HG02884 (cell line): ENCODE measurements at regions not wholly inside any gene's neighbourhood (a gene's known extent, or its start where the extent isn't known, plus 50 kb on each side); places are given as distances from the start of the nearest gene placed in this dataset.

Experiments
- ATAC-seq: cut with Tn5 transposase; IDR thresholded peaks from one replicate; pipeline ENCODE4 v1.9.1; 2021; ENCODE audit warnings: mild to moderate bottlenecking, moderate library complexity; ENCODE audit not compliant: unreplicated experiment

- no peak for ATAC-seq
Measured at GRCh38 chr18:32621034-32621433, 150.4 kb upstream of the GAREM1 start.

DNA sequence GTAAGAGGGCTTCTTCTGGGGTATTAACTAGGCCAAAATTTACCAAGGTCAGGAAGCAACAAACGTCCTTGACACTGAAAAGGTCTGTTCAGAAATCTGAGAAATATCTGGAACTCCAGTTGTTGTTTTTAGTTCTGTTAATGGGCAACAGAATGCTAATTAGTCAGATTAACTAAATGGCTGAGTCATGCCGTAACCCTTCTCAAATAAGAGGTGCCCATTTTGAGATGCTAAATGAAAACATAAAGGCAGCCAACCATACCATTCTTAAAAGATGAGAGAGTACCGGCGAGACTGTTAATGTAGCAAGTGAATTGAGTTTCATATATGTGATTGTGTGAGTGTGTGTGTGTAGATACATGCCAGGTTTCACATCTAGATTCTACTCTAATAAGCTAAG, 147.9 kb upstream of the GAREM1 start:
- ATAC-seq = no peak

DNA sequence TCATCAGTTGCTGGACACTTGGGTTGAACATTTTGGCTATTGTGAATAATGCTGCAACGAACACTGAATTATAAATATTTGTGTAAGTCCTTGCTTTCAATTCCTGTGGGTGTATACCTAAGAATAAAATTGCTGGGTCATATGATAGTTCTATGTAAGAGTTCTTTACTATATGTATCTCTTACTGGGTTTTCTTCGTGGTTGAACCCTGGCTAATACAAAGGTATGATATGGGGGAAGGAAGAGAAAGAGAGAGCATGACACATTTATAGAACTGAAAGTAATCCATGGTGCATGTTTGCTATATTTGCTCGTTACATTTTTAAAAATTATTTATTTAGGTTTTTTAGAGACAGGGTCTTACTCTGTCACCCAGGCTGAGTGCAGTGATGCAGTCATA, 143.1 kb upstream of the GAREM1 start:
- peak; percentile 85 for ATAC-seq

- ATAC-seq = no peak
Measured at GRCh38 chr18:32612651-32613050, 142.0 kb upstream of the GAREM1 start.

DNA sequence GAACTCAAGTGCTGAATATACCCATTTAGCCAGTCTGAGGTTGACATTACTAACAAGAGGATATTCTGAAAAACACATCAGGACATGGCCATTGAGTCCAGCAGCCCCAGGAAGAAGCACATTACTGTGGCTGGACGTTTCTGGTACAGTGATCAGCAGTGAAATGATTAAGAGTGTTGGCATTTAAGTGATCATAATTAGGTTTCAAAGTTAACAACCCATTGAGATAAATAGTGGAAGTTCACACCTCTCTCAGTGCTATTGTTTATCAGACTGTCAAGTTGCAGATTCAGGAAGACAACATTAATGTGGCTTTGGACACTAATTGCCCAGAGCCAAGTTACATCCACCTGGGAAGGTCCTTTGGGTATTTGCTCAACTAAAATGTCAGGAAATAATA, 139.5 kb upstream of the GAREM1 start:
- no peak for ATAC-seq

DNA sequence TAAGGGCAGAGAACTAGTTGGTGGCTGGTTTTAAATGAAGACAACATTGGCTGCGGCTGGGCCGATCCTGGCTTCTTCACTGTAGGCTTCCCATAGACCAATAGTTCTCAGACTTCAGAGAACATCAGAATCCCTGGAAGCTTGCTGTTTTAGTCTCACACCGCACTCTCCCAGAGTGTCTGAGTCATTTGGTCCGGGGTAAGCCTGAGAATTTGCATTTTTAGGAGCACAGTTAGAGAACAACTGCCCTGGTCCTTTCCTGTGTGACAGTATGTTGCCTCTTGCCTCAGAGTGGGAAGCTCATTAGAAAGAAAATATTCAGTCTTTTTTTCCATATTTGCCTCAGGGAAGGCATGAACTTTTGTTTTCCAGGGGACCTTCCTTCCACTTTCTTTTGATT, 137.1 kb upstream of the GAREM1 start:
- no peak for ATAC-seq

DNA sequence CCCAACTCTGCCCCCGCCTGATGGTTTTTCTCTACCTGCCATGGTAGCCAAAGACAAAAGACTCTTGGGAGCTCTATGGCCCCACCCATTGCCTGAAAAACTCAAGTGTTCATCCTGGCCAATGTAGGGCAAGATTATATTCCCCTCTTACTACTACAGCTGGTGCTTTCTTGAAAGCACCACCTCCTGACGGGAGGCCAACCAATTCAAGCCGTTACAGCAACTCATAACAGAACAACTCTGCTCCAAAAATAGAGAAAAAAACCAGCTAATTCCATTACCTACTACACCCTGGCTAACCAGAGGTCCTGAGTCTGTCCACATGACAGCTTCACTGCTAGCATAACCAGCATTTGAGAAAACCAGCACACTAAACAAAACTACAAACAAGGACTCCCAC, 127.5 kb upstream of the GAREM1 start:
- ATAC-seq = peak; percentile 78

- ATAC-seq = no peak
Measured at GRCh38 chr18:32596501-32596900, 125.8 kb upstream of the GAREM1 start.

DNA sequence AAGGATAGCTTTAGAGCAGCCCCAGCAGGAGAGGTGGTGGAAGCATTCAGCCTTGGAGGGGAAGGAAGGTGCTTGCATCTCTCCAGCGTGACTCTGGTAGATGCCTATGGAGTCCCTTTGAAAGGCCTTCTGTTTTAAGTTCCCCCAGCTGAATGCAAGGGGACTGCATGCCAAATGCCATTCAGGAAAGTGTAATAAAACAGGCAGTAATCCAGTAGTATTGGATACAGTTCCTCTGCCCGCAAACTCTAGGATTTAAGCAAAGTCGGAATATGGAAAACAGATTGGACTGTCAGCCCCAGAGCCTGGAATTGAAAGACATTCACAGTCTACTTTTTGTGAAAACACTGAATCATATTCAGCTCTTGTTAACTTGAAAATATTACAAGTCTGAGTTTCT, 125.2 kb upstream of the GAREM1 start:
- ATAC-seq = no peak

GRCh38 chr18:32588191-32588590, 117.5 kb upstream of the GAREM1 start:
- no peak for ATAC-seq

GRCh38 chr18:32583431-32583830, 112.7 kb upstream of the GAREM1 start:
- no peak for ATAC-seq

- ATAC-seq = no peak
Measured at GRCh38 chr18:32582455-32582854, 111.8 kb upstream of the GAREM1 start.

GRCh38 chr18:32577561-32577960, 106.9 kb upstream of the GAREM1 start:
- no peak for ATAC-seq

- peak; percentile 50 for ATAC-seq
Measured at GRCh38 chr18:32576296-32576916, 105.7 kb upstream of the GAREM1 start.

DNA sequence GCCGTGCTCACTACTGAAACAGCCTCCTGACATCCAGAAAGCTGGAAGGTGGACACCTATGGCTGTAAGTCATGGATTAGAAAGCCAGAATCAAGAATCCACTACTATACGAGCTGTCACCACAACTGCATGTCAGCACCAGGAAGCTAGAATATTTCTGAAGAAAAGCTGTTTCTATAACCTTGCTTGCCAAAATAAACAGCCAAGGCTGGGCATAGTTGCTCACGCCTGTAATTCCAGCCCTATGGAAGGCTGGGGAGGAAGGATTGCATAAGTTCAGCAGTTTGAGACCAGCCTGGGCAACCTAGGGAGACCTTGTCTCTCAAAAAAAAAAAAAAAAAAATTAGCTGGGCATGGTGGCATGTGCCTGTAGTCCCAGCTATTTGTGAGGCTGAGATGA, 96.3 kb upstream of the GAREM1 start:
- no peak for ATAC-seq

DNA sequence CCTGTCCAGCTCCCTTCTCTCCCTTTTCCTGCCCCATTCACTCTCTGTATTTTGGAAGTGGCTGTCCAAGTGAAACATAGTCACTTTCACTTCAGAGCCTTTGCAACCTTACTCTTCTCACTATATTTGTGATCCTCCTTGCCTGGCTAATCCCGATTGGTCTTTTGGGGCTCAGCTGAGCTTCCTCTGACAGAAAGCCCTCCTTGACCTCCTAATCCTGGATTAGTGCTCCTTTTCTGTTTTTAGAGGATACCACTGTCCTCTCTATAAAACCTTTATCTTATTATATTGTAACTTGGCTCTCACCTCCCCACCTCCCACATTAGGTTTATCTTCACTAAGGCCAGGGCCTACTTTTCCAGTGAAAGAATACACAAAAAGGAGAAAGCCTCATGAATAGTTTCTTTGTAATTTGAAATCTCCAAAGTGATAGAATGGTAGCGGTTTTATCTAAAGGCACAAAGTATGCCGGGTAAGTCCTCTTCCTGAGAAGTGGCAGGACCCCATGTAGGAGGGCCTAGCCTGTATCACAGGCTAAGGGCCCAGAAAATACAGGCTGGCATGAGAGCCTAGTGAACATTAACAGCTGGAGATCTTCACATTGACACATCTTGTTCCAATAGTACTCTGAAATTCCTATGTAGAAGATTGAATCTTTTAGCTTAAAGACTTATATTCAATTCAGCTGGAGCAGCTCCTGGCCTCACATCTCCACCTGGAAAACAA, 83.1 kb upstream of the GAREM1 start:
- ATAC-seq = no peak

DNA sequence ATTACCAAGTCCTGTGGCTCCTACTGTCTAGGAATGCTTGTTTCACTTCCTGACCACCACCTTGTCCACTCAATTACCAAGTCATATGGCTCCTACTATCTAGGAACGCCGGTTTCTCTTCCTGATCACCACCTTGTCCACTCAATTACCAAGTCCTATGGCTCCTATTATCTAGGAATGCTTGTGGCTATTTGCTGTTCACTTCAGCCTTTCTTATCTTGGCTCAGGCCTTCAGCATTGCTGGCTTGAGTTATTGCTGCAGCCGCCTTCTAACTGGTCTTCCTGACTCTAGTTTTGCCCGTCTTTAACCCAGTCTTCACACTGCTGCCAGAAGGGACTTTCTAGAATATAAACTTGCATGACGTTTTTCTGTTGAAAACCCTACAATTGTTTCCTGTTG, 82.5 kb upstream of the GAREM1 start:
- no peak for ATAC-seq

- peak; percentile 90 for ATAC-seq
Measured at GRCh38 chr18:32552421-32553030, 81.8 kb upstream of the GAREM1 start.

- no peak for ATAC-seq
Measured at GRCh38 chr18:32550963-32551362, 80.3 kb upstream of the GAREM1 start.

GRCh38 chr18:32549248-32550110, 78.8 kb upstream of the GAREM1 start:
- peak; percentile 73 for ATAC-seq

DNA sequence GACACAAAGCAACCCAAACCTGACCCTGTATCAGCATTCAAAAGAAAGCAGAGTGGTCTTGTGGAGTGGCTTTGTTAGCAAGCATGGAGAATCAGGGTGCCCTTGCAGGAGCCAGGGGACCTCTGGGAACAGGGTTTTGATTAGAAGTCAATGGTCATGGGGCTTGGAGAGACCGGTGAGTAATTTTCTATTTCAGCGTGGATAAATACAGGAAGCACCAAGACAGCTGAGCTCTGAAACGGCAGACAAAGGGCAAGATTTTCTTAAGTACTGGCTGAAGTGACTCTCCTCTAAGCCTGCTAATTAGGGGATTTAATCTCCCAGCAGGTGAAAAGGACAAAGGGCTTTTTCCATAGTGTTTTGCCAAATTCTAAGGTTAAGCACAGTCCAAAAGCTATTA, 78.0 kb upstream of the GAREM1 start:
- no peak for ATAC-seq
